ENCODE measurements at regions not wholly inside any gene's neighbourhood (a gene's known extent, or its start where the extent isn't known, plus 50 kb on each side); places are given as distances from the start of the nearest gene placed in this dataset.

GRCh38 chr15:67000896-67001295 lies 64.5 kb upstream of the SMAD3 start:
- no peak for DNase-seq (ENCODE audit: low read depth in 2 of 2)

GRCh38 chr15:67002368-67002767 lies 63.0 kb upstream of the SMAD3 start:
- DNase-seq (ENCODE audit: low read depth in 2 of 2) = no peak

- DNase-seq (ENCODE audit: low read depth in 2 of 2) = no peak
Observed at GRCh38 chr15:67003586-67003985, 61.8 kb upstream of the SMAD3 start.

GRCh38 chr15:67004142-67004541 lies 61.3 kb upstream of the SMAD3 start:
- no peak for DNase-seq (ENCODE audit: low read depth in 2 of 2)

GRCh38 chr15:67005294-67005996 lies 60.0 kb upstream of the SMAD3 start:
- DNase-seq (ENCODE audit: low read depth in 2 of 2) = no peak

GRCh38 chr15:67006083-67007065 lies 59.0 kb upstream of the SMAD3 start:
- DNase-seq (ENCODE audit: low read depth in 2 of 2) = no peak

GRCh38 chr15:67009576-67010569 lies 55.5 kb upstream of the SMAD3 start:
- no peak for DNase-seq (ENCODE audit: low read depth in 2 of 2)

- no peak for DNase-seq (ENCODE audit: low read depth in 2 of 2)
Observed at GRCh38 chr15:67010898-67011616, 54.3 kb upstream of the SMAD3 start.

GRCh38 chr15:67011617-67012005 lies 53.8 kb upstream of the SMAD3 start:
- no peak for DNase-seq (ENCODE audit: low read depth in 2 of 2)

- DNase-seq (ENCODE audit: low read depth in 2 of 2) = no peak
Observed at GRCh38 chr15:67013696-67014095, 51.7 kb upstream of the SMAD3 start.
